HUES6 (cell line): ENCODE measurements at regions not wholly inside any gene's neighbourhood (a gene's known extent, or its start where the extent isn't known, plus 50 kb on each side); places are given as distances from the start of the nearest gene placed in this dataset.

ENCODE experiments used
- H3K27ac ChIP-seq: 2 replicates; pipeline ENCODE4 v1.7.0; 2013; ENCODE audit warnings: low read depth, mild to moderate bottlenecking, low read length, inconsistent platforms
- H3K27me3 ChIP-seq: 2 replicates; pipeline ENCODE4 v1.6.1; 2013; ENCODE audit warnings: low read length; ENCODE audit not compliant: control insufficient read depth, insufficient read depth
- H3K36me3 ChIP-seq: 2 replicates; pipeline ENCODE4 v1.6.1; 2013; ENCODE audit warnings: low read length; ENCODE audit not compliant: control insufficient read depth, insufficient read depth
- H3K4me1 ChIP-seq: 2 replicates; pipeline ENCODE4 v1.6.1; 2013; ENCODE audit warnings: low read length; ENCODE audit not compliant: control insufficient read depth, insufficient read depth
- H3K4me3 ChIP-seq: 2 replicates; pipeline ENCODE4 v1.5.1; 2013; ENCODE audit warnings: low read depth, low read length
- H3K9ac ChIP-seq: one replicate; pipeline ENCODE4 v1.6.1; 2013; ENCODE audit warnings: mild to moderate bottlenecking, low read length
- H3K9me3 ChIP-seq: 2 replicates; pipeline ENCODE4 v1.6.1; 2013; ENCODE audit warnings: low read depth, low read length; ENCODE audit not compliant: control insufficient read depth, insufficient read depth

- Histone ChIP-seq H3K36me3 (no peaks in the 10 kb centered on the region), H3K9ac (no peak overlapping the region), H3K4me1 (no peaks in the 10 kb centered on the region), H3K4me3 (no peak overlapping the region), H3K27ac (no peak overlapping the region), H3K27me3 (no peaks in the 10 kb centered on the region), H3K9me3 (no peaks in the 10 kb centered on the region)
Measured at GRCh38 chr1:55352811-55353180, 137.6 kb upstream of the USP24 start.

- H3K27me3 ChIP-seq = no peaks in the 10 kb centered on the region
- H3K36me3 ChIP-seq = no peaks in the 10 kb centered on the region
- H3K9me3 ChIP-seq = no peaks in the 10 kb centered on the region
- H3K4me3 ChIP-seq = no peak overlapping the region
- H3K27ac ChIP-seq = no peak overlapping the region
- H3K4me1 ChIP-seq = no peaks in the 10 kb centered on the region
- H3K9ac ChIP-seq = no peak overlapping the region
Measured at GRCh38 chr1:55352080-55352810, 137.1 kb upstream of the USP24 start.

DNA sequence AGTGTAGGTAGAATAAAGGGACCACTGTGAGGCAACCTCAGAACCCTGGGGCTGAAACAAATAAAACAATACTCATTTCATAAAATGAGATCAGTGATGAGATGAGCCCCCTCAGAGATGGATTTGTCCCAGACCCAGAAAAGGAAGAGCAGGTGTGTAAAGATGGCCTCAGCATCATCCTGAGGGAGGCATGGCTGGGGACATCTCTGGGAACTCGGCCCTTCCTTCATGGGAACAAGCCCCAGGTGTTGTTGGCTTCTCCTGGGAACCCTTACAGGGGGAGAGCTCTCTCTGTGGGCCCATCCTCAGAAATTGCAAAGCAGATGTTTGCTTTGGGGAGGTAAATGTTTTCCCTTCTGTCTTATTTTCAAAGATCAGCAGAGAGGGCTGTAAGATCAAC, 133.2 kb upstream of the USP24 start:
- H3K9ac ChIP-seq = no peak overlapping the region
- no peak overlapping the region for H3K27ac ChIP-seq
- no peaks in the 10 kb centered on the region for H3K27me3 ChIP-seq
- H3K36me3 ChIP-seq = no peaks in the 10 kb centered on the region
- H3K9me3 ChIP-seq = no peaks in the 10 kb centered on the region
- no peak overlapping the region for H3K4me3 ChIP-seq
- H3K4me1 ChIP-seq = no peaks in the 10 kb centered on the region

DNA sequence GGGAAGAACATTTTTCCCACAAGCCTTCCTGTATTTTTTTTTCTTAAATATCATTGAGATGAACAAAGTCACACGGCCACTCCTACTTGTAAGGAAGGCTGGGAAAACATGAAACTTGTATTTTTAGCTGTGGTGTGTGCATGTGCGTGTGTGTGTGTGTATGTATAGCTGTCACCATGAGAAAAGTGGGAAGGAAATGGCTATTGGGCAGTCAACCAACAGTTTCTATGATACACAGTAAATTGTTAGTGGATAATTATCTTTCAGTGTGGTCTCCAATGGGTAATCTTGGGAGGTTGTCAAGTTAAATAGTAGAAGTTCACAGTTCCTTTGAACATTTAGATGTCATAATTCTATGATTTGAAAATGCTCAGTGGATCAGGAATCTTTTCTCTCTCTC, 132.7 kb upstream of the USP24 start:
- H3K9me3 ChIP-seq = no peaks in the 10 kb centered on the region
- no peaks in the 10 kb centered on the region for H3K36me3 ChIP-seq
- no peak overlapping the region for H3K4me3 ChIP-seq
- H3K27ac ChIP-seq = no peak overlapping the region
- no peak overlapping the region for H3K9ac ChIP-seq
- no peaks in the 10 kb centered on the region for H3K27me3 ChIP-seq
- H3K4me1 ChIP-seq = no peaks in the 10 kb centered on the region

DNA sequence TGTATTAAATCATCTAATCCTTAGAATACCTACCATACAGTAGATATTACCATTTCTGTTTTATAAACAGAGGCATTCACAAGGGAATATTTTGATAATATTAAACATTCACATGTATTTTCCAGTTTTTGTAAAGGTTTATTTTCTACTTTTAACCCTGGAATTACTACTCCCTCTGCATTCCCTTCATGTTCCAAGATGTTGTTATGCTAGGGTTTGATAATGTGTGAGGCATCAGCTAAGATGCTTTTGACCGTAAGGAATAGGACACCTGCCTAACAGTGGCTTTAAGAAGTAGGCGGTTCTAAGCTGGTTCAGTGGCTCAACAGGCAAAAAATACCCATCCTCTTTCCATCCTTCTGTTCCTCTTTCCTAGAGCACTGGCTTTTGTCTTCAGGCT, 131.9 kb upstream of the USP24 start:
- Histone ChIP-seq H3K9ac (no peak overlapping the region), H3K9me3 (no peaks in the 10 kb centered on the region), H3K4me1 (no peaks in the 10 kb centered on the region), H3K36me3 (no peaks in the 10 kb centered on the region), H3K27ac (no peak overlapping the region), H3K27me3 (no peaks in the 10 kb centered on the region), H3K4me3 (no peak overlapping the region)

- Histone ChIP-seq H3K9me3 (no peaks in the 10 kb centered on the region), H3K27me3 (no peaks in the 10 kb centered on the region), H3K36me3 (no peaks in the 10 kb centered on the region), H3K9ac (no peak overlapping the region), H3K4me1 (no peaks in the 10 kb centered on the region), H3K4me3 (no peak overlapping the region), H3K27ac (no peak overlapping the region)
Measured at GRCh38 chr1:55346586-55346985, 131.4 kb upstream of the USP24 start.

DNA sequence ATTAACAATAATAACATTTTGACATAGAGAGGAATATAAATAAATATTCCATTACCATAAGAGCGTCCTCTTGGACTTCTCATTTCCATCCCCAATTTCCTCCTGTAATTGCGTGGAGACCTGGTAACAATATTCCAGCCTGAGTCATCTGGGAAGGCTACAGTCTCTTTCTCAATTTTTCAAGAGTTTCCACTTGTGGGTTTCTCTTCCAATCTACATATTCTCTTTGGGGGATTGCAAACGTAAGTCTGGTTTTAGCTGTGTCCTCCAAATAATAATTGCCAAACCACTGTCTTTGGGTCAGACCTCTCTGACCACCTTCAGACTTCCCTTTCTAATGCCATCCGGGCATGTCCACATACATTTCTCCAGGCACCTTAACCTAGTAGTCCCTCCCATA, 124.5 kb upstream of the USP24 start:
- Histone ChIP-seq H3K27me3 (peaks cover under 1% of the 10 kb centered on the region; the same call in 1 of the 2 replicates), H3K27ac (no peak overlapping the region), H3K36me3 (no peaks in the 10 kb centered on the region), H3K9ac (no peak overlapping the region), H3K9me3 (no peaks in the 10 kb centered on the region), H3K4me3 (no peak overlapping the region), H3K4me1 (no peaks in the 10 kb centered on the region)

- no peak overlapping the region for H3K4me3 ChIP-seq
- H3K9ac ChIP-seq = no peak overlapping the region
- H3K27ac ChIP-seq = no peak overlapping the region
- H3K27me3 ChIP-seq = peaks cover 3% of the 10 kb centered on the region; the same call in 1 of the 2 replicates
- H3K9me3 ChIP-seq = no peaks in the 10 kb centered on the region
- H3K36me3 ChIP-seq = no peaks in the 10 kb centered on the region
- H3K4me1 ChIP-seq = no peaks in the 10 kb centered on the region
Measured at GRCh38 chr1:55338448-55338820, 123.3 kb upstream of the USP24 start.

DNA sequence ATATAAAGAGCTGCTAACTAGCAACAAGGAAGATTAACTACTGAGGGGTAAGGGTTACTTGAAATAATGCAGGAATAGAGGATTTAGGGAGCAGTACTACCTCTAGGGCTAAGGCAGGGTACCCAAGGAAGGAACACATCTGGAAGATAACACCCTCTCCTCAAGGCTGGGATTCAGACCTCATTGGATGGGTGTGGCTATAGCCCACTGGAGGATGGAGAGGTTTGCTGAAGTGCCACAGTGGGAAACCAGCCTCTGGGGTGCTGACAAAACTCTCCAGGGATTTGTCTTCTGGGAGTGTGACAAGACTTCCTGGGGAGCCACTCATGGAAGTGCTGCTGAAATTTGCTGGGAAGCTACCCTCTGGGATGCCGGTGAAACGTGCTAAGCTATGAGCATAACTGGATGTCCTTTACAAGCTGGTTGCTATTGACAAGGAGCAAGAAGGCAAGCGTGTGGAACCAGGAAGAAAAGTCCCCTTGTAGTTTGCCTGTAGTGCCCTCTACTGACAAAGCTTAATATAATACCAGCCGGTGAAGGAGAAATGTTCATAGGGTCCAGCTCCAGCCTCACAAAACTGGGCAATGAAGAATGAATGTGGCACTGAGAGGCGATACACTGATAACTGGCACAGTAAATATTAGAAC, 122.8 kb upstream of the USP24 start:
- H3K9ac ChIP-seq = no peak overlapping the region
- H3K4me3 ChIP-seq = no peak overlapping the region
- no peaks in the 10 kb centered on the region for H3K4me1 ChIP-seq
- no peaks in the 10 kb centered on the region for H3K36me3 ChIP-seq
- peaks cover 3% of the 10 kb centered on the region; the same call in 1 of the 2 replicates for H3K27me3 ChIP-seq
- H3K27ac ChIP-seq = no peak overlapping the region
- H3K9me3 ChIP-seq = no peaks in the 10 kb centered on the region

- Histone ChIP-seq H3K36me3 (no peaks in the 10 kb centered on the region), H3K4me3 (no peak overlapping the region), H3K27me3 (peaks cover 3% of the 10 kb centered on the region; the same call in 1 of the 2 replicates), H3K4me1 (no peaks in the 10 kb centered on the region), H3K27ac (no peak overlapping the region), H3K9me3 (no peaks in the 10 kb centered on the region), H3K9ac (no peak overlapping the region)
Measured at GRCh38 chr1:55334797-55335196, 119.6 kb upstream of the USP24 start.

GRCh38 chr1:55334160-55334559, 119.0 kb upstream of the USP24 start:
- H3K9me3 ChIP-seq = no peaks in the 10 kb centered on the region
- no peak overlapping the region for H3K4me3 ChIP-seq
- H3K9ac ChIP-seq = no peak overlapping the region
- no peaks in the 10 kb centered on the region for H3K4me1 ChIP-seq
- peaks cover 3% of the 10 kb centered on the region; the same call in 1 of the 2 replicates for H3K27me3 ChIP-seq
- H3K36me3 ChIP-seq = no peaks in the 10 kb centered on the region
- H3K27ac ChIP-seq = no peak overlapping the region
